ENCODE measurements at regions not wholly inside any gene's neighbourhood (a gene's known extent, or its start where the extent isn't known, plus 50 kb on each side); places are given as distances from the start of the nearest gene placed in this dataset.

GRCh38 chr2:228261546-228261945, 80.1 kb upstream of the SPHKAP start:
- TF ChIP-seq POLR2A (IDR thresholded peaks at IDR 0.05), result no peak
- TF ChIP-seq CTCF (IDR thresholded peaks at IDR 0.05), result no peak
